ENCODE measurements at regions not wholly inside any gene's neighbourhood (a gene's known extent, or its start where the extent isn't known, plus 50 kb on each side); places are given as distances from the start of the nearest gene placed in this dataset.

GRCh38 chr18:43877616-43878321 lies 600.5 kb upstream of the SYT4 start:
- DNase-seq (ENCODE audit: low read depth, low spot score): no peak

GRCh38 chr18:43879415-43879814 lies 602.1 kb upstream of the SYT4 start:
- no peak for DNase-seq (ENCODE audit: low read depth, low spot score)

GRCh38 chr18:43882358-43883055 lies 605.2 kb upstream of the SYT4 start:
- no peak for DNase-seq (ENCODE audit: low read depth, low spot score)

- DNase-seq (ENCODE audit: low read depth, low spot score): no peak
Observed at GRCh38 chr18:43883886-43884285, 606.6 kb upstream of the SYT4 start.

GRCh38 chr18:43886341-43886740 lies 609.1 kb upstream of the SYT4 start:
- no peak for DNase-seq (ENCODE audit: low read depth, low spot score)

- DNase-seq (ENCODE audit: low read depth, low spot score): no peak
Observed at GRCh38 chr18:43887491-43887890, 610.2 kb upstream of the SYT4 start.

GRCh38 chr18:43888598-43888997 lies 611.3 kb upstream of the SYT4 start:
- DNase-seq (ENCODE audit: low read depth, low spot score): no peak

GRCh38 chr18:43893001-43893637 lies 615.8 kb upstream of the SYT4 start:
- DNase-seq (ENCODE audit: low read depth, low spot score): no peak

GRCh38 chr18:43904209-43904837 lies 627.0 kb upstream of the SYT4 start:
- no peak for DNase-seq (ENCODE audit: low read depth, low spot score)

- DNase-seq (ENCODE audit: low read depth, low spot score): no peak
Observed at GRCh38 chr18:43914018-43914417, 636.7 kb upstream of the SYT4 start.

- DNase-seq (ENCODE audit: low read depth, low spot score): no peak
Observed at GRCh38 chr18:43916984-43917383, 639.7 kb upstream of the SYT4 start.

GRCh38 chr18:43917520-43917919 lies 640.2 kb upstream of the SYT4 start:
- no peak for DNase-seq (ENCODE audit: low read depth, low spot score)

GRCh38 chr18:43919551-43919950 lies 642.3 kb upstream of the SYT4 start:
- DNase-seq (ENCODE audit: low read depth, low spot score): no peak

- no peak for DNase-seq (ENCODE audit: low read depth, low spot score)
Observed at GRCh38 chr18:43931439-43931838, 654.1 kb upstream of the SYT4 start.

- no peak for DNase-seq (ENCODE audit: low read depth, low spot score)
Observed at GRCh38 chr18:43932140-43932539, 654.9 kb upstream of the SYT4 start.

- no peak for DNase-seq (ENCODE audit: low read depth, low spot score)
Observed at GRCh38 chr18:43933177-43933576, 655.9 kb upstream of the SYT4 start.

GRCh38 chr18:43934322-43934721 lies 657.0 kb upstream of the SYT4 start:
- DNase-seq (ENCODE audit: low read depth, low spot score): no peak

GRCh38 chr18:43934781-43935471 lies 657.6 kb upstream of the SYT4 start:
- DNase-seq (ENCODE audit: low read depth, low spot score): peak; percentile 86

GRCh38 chr18:43936176-43936575 lies 658.9 kb upstream of the SYT4 start:
- DNase-seq (ENCODE audit: low read depth, low spot score): no peak

GRCh38 chr18:43949291-43949690 lies 672.0 kb upstream of the SYT4 start:
- DNase-seq (ENCODE audit: low read depth, low spot score): no peak

GRCh38 chr18:43950062-43950461 lies 672.8 kb upstream of the SYT4 start:
- no peak for DNase-seq (ENCODE audit: low read depth, low spot score)

- DNase-seq (ENCODE audit: low read depth, low spot score): no peak
Observed at GRCh38 chr18:43952398-43952797, 675.1 kb upstream of the SYT4 start.
